ENCODE measurements at regions not wholly inside any gene's neighbourhood (a gene's known extent, or its start where the extent isn't known, plus 50 kb on each side); places are given as distances from the start of the nearest gene placed in this dataset.

- TF ChIP-seq CTCF (IDR thresholded peaks at IDR 0.05): no peak
- TF ChIP-seq POLR2A (IDR thresholded peaks at IDR 0.05): no peak
Measured at GRCh38 chr12:124442281-124442680, 125.1 kb downstream of the NCOR2 start.

All from thyroid gland (tissue), 4 donors.